Breast epithelium (tissue), 4 donors: ENCODE measurements at regions not wholly inside any gene's neighbourhood (a gene's known extent, or its start where the extent isn't known, plus 50 kb on each side); places are given as distances from the start of the nearest gene placed in this dataset.

Experiments used
- DNase-seq, 2 donors: peaks; one replicate each; pipeline ENCODE4 v3.0.0-alpha.2; 2019; ENCODE audit warnings: low spot score in 2 of 2
- H3K27ac ChIP-seq, 2 donors: fragments of 200-600 bp; sonication (generic) in 1 of 2; one replicate each; pipeline ENCODE4 v1.5.1; 2016 to 2019; ENCODE audit warnings: mild to moderate bottlenecking in 1 of 2
- H3K27me3 ChIP-seq, 2 donors: fragments of 200-600 bp; sonication (generic) in 1 of 2; one replicate each; pipeline versions ENCODE4 v1.5.1 to v1.6.0; 2017 to 2019; ENCODE audit warnings: control low read depth in 1 of 2, mild to moderate bottlenecking in 1 of 2
- H3K36me3 ChIP-seq: fragments of 200-600 bp; one replicate; pipeline ENCODE4 v1.5.1; 2019
- H3K4me1 ChIP-seq, 2 donors: fragments of 200-600 bp; sonication (generic); one replicate each; pipeline ENCODE4 v1.5.1; 2016 to 2019; ENCODE audit warnings: control low read depth in 1 of 2
- H3K4me3 ChIP-seq, 3 donors: fragments of 200-600 bp; sonication (generic); 1 replicate in 2 of 3; 2 replicates in 1 of 3; pipeline ENCODE4 v1.5.1; 2016 to 2019; ENCODE audit warnings: mild to moderate bottlenecking in 3 of 3, moderate library complexity in 2 of 3
- H3K9me3 ChIP-seq, 2 donors: fragments of 200-600 bp; sonication (generic) in 1 of 2; one replicate each; pipeline ENCODE4 v1.5.1; 2016 to 2019; ENCODE audit warnings: control low read depth in 1 of 2
- POLR2A ChIP-seq: fragments of 450-650 bp; IDR thresholded peaks from one replicate; pipeline ENCODE4 v1.6.1; 2016; ENCODE audit warnings: antibody characterized with exemption, mild to moderate bottlenecking, moderate library complexity
- POLR2AphosphoS5 ChIP-seq, 3 donors: sonication (generic); formaldehyde crosslinking; IDR thresholded peaks; one replicate each; pipeline ENCODE4 v1.6.1; 2017; ENCODE audit warnings: antibody characterized with exemption in 3 of 3
- intact Hi-C: fragments of 100-400 bp; cut with DNase I; formaldehyde crosslinking; loops from one replicate; pipeline ENCODE4 v1.15.1; 2023; ENCODE audit warnings: low total_unique reads
- TF ChIP-seq, protein P1 (sequence below), 3 donors: fragments of 450-650 bp; IDR thresholded peaks; one replicate each; pipeline ENCODE4 v1.5.1; 2016 to 2017; ENCODE audit warnings: antibody characterized with exemption in 3 of 3, mild to moderate bottlenecking in 3 of 3, moderate library complexity in 3 of 3

DNA sequence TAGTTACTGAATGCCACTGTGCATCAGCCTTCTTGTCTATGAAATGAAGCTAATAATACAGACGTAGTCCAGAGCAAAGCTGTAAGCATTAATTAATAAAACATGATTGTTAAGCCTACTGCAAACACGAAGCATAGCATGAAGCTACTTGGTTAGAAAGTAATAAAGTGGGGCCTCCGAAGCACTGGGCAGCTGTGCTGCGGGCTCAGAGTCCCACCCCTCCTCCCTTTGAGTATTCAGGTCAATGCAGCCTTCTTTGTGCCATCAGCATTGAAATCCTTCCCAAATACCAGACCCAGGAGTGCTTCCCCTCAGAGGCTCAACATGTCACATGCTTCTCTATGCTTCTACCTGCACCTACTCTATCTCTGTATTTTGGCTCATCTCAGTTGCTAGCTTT, 1112.6 kb downstream of the IGSF11 start:
- H3K27me3 ChIP-seq, result no peaks in the 10 kb centered on the region
- no peaks in the 10 kb centered on the region for H3K36me3 ChIP-seq
- DNase-seq, result no peak
- no peaks in the 10 kb centered on the region for H3K9me3 ChIP-seq
- intact Hi-C loops, result no loop called here
- no peaks in the 10 kb centered on the region for H3K4me1 ChIP-seq
- H3K27ac ChIP-seq, result no peak overlapping the region
- TF ChIP-seq POLR2A, result no peak
- no peak for TF ChIP-seq POLR2AphosphoS5 (IDR thresholded peaks at IDR 0.05)
- TF ChIP-seq, protein P1, sequence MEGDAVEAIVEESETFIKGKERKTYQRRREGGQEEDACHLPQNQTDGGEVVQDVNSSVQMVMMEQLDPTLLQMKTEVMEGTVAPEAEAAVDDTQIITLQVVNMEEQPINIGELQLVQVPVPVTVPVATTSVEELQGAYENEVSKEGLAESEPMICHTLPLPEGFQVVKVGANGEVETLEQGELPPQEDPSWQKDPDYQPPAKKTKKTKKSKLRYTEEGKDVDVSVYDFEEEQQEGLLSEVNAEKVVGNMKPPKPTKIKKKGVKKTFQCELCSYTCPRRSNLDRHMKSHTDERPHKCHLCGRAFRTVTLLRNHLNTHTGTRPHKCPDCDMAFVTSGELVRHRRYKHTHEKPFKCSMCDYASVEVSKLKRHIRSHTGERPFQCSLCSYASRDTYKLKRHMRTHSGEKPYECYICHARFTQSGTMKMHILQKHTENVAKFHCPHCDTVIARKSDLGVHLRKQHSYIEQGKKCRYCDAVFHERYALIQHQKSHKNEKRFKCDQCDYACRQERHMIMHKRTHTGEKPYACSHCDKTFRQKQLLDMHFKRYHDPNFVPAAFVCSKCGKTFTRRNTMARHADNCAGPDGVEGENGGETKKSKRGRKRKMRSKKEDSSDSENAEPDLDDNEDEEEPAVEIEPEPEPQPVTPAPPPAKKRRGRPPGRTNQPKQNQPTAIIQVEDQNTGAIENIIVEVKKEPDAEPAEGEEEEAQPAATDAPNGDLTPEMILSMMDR (IDR thresholded peaks at IDR 0.05), result no peak
- no peak overlapping the region for H3K4me3 ChIP-seq

DNA sequence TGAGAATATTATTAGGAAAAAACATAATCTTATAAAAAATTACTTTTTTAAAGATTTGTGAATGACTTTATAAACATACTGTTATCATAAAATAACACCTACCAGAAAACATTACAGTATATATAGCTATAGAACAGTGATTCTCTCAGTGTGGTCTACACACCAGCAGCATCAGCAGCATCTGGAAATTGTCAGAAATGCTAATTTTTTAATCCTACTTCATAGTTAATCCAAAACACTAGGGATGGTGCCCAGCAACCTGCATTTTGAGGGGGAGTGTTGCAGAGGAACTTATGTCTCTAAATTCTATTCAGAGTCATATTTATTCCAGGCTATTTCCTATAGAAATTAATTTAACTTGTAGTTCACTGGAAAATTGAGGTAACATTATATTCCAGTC, 1107.8 kb downstream of the IGSF11 start:
- H3K36me3 ChIP-seq, result no peaks in the 10 kb centered on the region
- no peaks in the 10 kb centered on the region for H3K27me3 ChIP-seq
- no peak overlapping the region for H3K4me3 ChIP-seq
- no peak for DNase-seq
- no peak for TF ChIP-seq POLR2AphosphoS5 (IDR thresholded peaks at IDR 0.05)
- no peak for TF ChIP-seq POLR2A
- TF ChIP-seq, protein P1 (IDR thresholded peaks at IDR 0.05), result no peak
- no peaks in the 10 kb centered on the region for H3K9me3 ChIP-seq
- H3K4me1 ChIP-seq, result no peaks in the 10 kb centered on the region
- no peak overlapping the region for H3K27ac ChIP-seq
- intact Hi-C loops, result no loop called here

DNA sequence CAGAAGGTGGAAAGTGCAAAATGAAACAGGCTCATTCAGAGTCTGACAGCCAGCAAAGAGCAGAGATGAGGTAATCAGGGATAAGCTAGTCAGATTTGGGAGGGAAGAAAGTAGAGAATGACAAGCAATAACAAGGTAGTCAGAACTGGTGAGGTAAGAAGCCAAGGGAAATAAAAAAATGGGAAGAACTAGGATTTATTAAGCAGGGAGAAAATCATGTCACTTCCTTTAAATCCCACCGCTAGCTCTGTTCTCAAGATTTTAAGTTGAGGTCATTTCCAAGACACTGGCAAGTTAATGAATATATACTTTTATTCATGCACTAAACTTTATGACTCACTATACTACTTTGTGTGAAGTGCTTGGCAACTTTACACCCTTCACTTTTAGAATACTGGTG, 1106.8 kb downstream of the IGSF11 start:
- H3K27ac ChIP-seq, result no peak overlapping the region
- no peaks in the 10 kb centered on the region for H3K4me1 ChIP-seq
- no peaks in the 10 kb centered on the region for H3K27me3 ChIP-seq
- no peak overlapping the region for H3K4me3 ChIP-seq
- H3K9me3 ChIP-seq, result no peaks in the 10 kb centered on the region
- TF ChIP-seq POLR2AphosphoS5 (IDR thresholded peaks at IDR 0.05), result no peak
- no peak for TF ChIP-seq POLR2A
- intact Hi-C loops, result no loop called here
- no peak for DNase-seq
- H3K36me3 ChIP-seq, result no peaks in the 10 kb centered on the region

DNA sequence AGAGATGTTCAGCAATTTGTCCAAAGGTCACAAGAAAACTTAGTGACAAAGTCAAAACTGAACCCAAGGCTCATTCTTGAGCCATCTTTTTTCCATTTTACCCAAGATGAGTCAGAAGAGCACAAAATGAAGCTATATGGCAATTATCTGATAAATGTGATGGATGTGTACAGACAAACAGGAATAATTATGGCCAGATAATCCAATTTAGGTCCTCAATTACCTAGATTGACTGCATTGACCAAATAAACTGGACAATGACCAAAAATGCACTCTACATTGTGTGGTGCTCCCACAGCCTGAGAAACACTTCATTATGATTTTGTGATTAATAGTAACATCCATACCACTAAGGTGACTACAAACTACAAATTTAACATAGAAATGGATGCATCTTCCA, 1105.8 kb downstream of the IGSF11 start:
- intact Hi-C loops, result no loop called here
- Histone ChIP-seq H3K4me3 (no peak overlapping the region), H3K9me3 (no peaks in the 10 kb centered on the region), H3K4me1 (no peaks in the 10 kb centered on the region), H3K27ac (no peak overlapping the region), H3K27me3 (no peaks in the 10 kb centered on the region), H3K36me3 (no peaks in the 10 kb centered on the region)
- DNase-seq, result no peak
- TF ChIP-seq POLR2A (no peak), POLR2AphosphoS5 (IDR thresholded peaks at IDR 0.05) (no peak)
- TF ChIP-seq, protein P1 (IDR thresholded peaks at IDR 0.05), result no peak

DNA sequence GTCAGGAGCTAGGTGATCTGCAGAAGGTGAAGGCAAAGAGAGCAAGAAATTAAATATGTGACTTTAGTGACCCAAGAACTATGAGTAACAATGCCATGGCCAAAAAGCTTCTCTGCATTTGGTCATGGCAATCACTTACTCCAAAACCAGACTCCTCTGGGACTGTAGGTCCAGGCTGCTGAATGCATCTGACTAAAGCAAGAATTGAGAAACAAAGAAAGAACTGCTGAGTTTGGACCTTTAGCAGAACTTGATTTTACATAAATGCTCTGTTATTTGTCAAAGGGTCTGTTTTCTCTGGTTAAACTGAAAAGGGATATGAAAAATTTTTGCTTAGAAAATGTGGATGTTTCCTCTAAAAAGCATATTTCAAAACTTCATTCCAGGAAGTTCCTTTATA, 1102.2 kb downstream of the IGSF11 start:
- TF ChIP-seq POLR2A (no peak), POLR2AphosphoS5 (IDR thresholded peaks at IDR 0.05) (no peak)
- TF ChIP-seq, protein P1 (IDR thresholded peaks at IDR 0.05), result no peak
- intact Hi-C loops, result no loop called here
- no peaks in the 10 kb centered on the region for H3K4me1 ChIP-seq

DNA sequence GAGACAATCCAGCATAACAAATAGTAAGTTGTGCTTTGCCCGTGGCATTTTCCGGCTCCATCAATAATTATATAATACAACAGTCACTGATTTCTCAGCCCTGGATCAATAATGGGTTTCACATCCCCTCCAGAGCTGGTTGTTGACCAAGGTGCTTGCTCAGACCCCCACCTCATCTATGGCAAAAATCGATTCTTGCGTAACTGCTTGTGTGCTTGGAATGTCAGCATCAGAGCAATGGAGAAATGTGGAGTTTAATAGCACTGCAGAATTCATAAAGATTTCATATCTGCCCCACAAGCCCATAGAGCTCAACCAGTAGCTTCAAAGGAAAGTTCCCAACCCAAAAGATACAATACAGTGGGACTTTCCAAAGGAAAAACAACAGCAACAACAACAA, 1098.5 kb downstream of the IGSF11 start:
- TF ChIP-seq, protein P1 (IDR thresholded peaks at IDR 0.05), result no peak
- TF ChIP-seq POLR2A (no peak), POLR2AphosphoS5 (IDR thresholded peaks at IDR 0.05) (no peak)
- no peak overlapping the region for H3K4me3 ChIP-seq
- no peaks in the 10 kb centered on the region for H3K27me3 ChIP-seq

More for the DNA sequence above, 1102.2 kb downstream of the IGSF11 start:
- Histone ChIP-seq H3K27ac (no peak overlapping the region), H3K36me3 (no peaks in the 10 kb centered on the region), H3K4me3 (no peak overlapping the region), H3K9me3 (peaks cover 0 to 5% of the 10 kb centered on the region in 2 donors), H3K27me3 (no peaks in the 10 kb centered on the region)
- no peak for DNase-seq

More for the DNA sequence above, 1098.5 kb downstream of the IGSF11 start:
- DNase-seq, result no peak
- no peaks in the 10 kb centered on the region for H3K4me1 ChIP-seq
- no peak overlapping the region for H3K27ac ChIP-seq
- no peaks in the 10 kb centered on the region for H3K36me3 ChIP-seq
- intact Hi-C loops, result no loop called here
- H3K9me3 ChIP-seq, result peaks cover 0 to 5% of the 10 kb centered on the region in 2 donors
